KBM-7 (cell line): ENCODE measurements at regions not wholly inside any gene's neighbourhood (a gene's known extent, or its start where the extent isn't known, plus 50 kb on each side); places are given as distances from the start of the nearest gene placed in this dataset.

Experiments
- DNase-seq: peaks from one replicate; pipeline ENCODE4 v3.0.0-alpha.2; 2015
- in situ Hi-C: fragments of 300-500 bp; cut with MboI; formaldehyde crosslinking; loops from 2 replicates; pipeline ENCODE4 v1.14.3; 2020; ENCODE audit warnings: low sequenced_read_pairs, low pct_unique_long_range_greater_than_20kb, mixed read lengths

DNA sequence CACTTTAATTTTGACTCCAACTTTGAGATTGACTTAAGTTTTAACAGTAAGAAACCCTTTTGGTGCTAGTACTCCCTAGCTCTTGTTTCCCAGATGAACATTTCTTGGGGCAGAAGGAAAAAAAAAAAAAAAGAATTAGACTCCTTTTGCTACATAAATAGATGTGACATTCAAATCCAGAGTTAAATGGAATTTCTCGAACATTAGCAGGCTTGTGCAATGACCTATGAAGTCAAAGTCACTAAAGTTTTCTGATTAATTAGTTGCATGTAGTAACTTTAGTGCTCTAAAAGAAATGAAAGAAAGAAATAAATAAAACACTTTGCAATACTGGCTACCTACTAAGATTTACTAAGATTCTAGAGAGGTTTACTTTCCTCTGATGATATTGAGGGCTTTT is 106.8 kb downstream of the TMEM174 start:
- DNase-seq: no peak
- in situ Hi-C loops: no loop called here

GRCh38 chr5:73278693-73279092 is 105.7 kb downstream of the TMEM174 start:
- no peak for DNase-seq
- in situ Hi-C loops: no loop called here

GRCh38 chr5:73274881-73275663 is 102.1 kb downstream of the TMEM174 start:
- no peak for DNase-seq
- in situ Hi-C loops: no loop called here

DNA sequence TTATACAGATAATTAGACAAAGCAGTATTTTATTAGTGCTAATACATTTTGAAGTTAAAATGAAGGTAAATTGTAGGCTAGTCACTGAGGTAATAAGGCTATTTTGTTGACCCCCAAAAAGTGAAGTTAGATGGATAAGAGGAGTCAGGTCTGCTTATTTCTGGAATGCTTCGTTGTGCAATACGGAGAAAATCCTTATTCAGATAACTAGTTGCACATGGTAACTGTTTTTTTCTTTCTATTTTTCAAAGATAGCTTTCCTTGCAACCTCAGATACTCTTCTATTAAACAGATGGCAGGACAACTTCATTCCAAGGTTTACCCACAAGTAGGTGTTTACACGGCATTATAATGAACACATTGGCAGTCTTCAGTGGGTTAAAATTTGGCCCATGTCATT is 101.1 kb downstream of the TMEM174 start:
- DNase-seq: no peak
- in situ Hi-C loops: no loop called here

DNA sequence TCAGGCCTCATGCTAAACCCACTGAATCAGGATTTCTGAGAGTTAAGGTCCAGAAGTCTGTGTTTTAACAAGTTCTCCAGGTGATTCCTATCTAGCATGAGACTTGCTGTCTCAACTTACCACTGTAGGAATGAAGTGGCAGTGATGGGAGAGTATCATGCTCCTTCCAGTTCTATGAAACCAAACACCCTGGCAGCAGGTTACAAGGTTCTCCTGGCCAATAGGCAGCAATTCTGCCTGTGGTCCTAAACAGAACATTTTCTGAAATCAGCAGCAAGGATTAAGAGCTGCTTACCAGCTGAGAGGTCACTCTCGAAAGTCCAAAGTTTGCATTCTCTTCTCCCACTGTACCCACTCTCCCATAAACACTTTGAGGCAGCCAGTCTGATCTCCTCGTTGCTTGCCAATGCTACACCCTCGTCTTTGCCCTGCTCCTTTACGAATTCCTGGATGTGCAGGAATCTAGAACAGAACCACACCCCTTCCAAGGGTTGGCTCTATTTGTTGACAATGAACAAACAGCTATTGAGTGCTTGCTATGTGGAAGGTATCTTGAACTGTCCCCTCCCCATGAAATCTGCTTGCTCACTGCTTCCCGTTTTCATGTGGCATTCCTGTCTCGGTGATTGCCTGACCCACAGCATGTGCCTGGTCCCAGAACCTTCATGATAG is 100.5 kb downstream of the TMEM174 start:
- in situ Hi-C loops: no loop called here
- no peak for DNase-seq

GRCh38 chr5:73272351-73272750 is 99.4 kb downstream of the TMEM174 start:
- in situ Hi-C loops: no loop called here
- DNase-seq: no peak

DNA sequence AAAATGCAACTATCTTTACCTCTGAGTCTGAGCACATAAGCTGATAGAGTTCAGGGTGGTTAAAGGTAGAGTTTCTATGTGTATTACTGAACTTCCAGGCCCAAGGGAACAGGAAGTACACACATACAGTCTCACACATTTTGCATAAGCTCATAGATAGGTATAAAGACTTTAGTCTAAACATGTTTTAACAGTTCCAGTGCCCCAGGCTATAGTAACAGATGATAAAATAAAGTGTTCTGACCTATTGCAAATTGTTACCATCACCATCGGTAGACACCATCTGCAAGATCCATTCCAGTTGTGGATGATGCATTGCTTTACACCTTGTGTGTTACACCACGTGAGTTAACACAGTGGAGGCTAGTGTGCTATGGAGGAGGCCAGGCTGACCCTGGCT is 95.8 kb downstream of the TMEM174 start:
- in situ Hi-C loops: no loop called here
- DNase-seq: no peak

GRCh38 chr5:73267766-73268435 is 94.9 kb downstream of the TMEM174 start:
- no peak for DNase-seq
- in situ Hi-C loops: no loop called here

- no peak for DNase-seq
- in situ Hi-C loops: no loop called here
Observed at GRCh38 chr5:73266925-73267765, 94.2 kb downstream of the TMEM174 start.

DNA sequence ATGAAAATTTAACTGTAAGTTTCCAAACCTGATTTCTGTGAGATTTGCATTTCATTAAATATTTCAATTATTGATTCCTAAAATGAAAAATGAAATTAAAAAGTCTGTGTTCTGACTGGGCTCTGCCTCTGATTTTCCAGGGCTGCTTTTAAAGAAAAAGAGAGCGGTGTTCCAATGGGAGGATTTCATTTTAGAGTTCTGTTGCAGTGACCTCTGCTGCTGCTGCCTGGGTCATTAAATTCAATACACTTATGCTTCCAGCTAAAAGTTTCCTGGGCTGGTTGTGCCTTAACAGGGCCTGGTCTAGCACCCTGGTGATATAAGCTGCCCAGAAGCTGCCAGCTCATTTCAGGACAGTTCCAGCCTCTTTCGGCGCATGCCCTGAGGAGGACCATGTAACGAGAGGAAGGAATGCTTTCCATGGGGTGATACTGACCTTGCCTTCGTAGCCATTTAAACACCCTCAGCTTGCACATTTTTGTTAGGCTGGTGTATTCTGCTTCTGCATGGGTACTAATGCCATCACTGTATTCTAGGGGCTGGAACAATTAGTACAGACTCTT is 93.3 kb downstream of the TMEM174 start:
- in situ Hi-C loops: no loop called here
- no peak for DNase-seq

DNA sequence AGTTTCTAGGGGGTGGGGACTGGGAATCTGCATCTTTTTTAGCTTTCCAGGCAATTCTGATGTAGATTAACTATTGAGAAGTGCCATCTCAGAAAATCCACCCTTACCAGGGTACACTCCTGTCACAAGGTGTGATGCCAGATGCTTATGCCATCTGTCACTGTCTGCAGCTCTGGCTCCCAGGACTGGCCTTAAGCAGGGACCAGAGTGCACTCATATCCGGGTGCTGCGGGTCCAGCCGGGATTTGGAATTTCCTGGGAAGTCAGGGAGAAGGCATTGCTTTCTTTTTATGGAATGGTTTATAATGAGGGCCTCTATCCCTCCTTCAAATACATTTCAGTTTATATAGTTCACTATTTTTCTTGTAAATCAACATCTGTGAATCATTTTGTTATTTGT is 92.6 kb downstream of the TMEM174 start:
- in situ Hi-C loops: no loop called here
- DNase-seq: no peak

DNA sequence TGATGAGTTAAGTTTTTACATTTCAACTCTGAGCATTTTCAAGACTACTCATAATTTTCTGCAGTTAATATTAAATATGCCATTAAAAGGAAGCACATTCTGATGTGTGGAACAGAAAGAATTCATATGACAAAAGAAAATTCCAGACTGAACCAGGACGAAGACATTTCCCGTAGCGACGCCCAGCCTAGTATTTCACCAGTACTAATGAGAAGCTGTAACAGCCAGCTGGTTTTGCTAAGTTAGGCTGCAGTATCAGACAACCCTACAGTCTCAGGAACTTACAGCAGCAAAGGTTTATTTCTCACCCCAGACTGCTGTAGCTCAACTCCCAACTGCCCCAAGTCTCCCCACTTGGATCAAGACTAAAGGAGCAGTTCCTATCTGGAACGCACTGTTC is 91.6 kb downstream of the TMEM174 start:
- in situ Hi-C loops: no loop called here
- no peak for DNase-seq

DNA sequence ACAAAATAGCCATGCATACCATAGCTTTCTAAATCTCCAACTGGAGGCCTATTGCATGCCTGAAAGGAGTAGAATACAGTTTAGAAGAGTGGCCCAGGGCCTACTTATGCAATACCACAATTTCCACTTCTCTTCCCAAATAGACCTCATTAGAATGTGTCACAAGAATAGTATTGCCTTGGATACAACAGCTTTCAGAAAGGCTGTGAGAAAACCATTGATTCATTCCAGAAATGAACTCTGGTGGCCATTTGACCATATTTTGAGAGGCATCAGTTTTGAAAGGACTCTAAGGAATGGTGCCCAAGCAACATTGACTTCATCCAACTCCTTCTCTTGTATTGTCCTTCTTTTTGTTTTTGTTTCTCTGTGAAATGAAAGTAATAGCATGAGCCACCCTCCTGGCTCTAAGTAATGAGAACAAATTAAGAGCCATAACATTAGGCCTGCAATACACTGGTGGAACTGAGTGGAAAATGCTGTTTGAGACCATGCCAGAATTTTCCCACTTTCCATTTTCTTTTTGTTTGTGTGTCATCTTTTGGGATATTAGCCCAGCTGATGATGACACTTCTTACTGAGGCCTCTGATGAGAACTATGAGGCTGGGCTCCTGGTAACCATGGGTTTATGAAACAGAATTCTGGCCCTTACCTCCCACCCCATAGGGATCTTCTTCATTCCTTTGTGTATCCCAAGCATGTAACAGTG is 90.2 kb downstream of the TMEM174 start:
- no peak for DNase-seq
- in situ Hi-C loops: no loop called here

DNA sequence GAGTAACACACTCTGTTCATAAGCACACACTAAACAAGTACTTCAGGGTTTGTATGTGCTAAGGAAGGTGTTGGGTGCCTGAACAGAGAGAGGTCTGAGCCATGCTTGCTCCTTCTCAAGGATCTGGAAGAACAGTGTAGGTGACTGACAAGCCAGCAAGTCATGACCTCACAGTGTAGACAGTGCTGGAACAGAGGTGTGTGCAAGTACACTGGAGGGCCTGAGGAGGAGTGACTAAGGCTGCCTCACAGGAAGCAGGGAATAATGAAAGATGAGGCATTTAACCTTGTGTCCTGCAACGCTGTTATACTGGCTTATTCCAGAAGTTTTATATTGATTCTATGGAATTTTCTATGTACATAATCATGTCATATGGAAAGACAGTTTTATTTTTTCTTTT is 83.9 kb downstream of the TMEM174 start:
- in situ Hi-C loops: no loop called here
- DNase-seq: no peak

- no peak for DNase-seq
- in situ Hi-C loops: no loop called here
Observed at GRCh38 chr5:73256462-73256861, 83.5 kb downstream of the TMEM174 start.

- no peak for DNase-seq
- in situ Hi-C loops: no loop called here
Observed at GRCh38 chr5:73256012-73256411, 83.0 kb downstream of the TMEM174 start.

DNA sequence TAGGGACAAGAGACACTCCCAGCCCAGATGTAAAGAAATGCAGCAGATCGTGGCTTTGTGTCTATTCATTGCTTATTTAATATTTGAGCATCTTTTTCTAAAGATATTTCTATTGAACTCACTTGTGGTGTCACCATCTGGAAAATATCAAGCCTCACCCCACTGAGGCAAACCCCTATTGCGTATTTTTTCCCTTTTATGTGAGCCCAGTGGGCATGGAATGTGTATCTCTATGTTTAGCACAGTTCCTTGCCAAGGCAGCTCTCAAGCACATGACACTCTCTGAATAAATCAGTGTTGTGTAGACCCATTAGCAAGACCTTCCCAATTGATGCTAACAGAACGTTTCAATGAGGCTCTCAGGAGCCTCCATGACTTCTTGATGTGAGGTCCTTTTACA is 81.6 kb downstream of the TMEM174 start:
- in situ Hi-C loops: no loop called here
- DNase-seq: no peak

DNA sequence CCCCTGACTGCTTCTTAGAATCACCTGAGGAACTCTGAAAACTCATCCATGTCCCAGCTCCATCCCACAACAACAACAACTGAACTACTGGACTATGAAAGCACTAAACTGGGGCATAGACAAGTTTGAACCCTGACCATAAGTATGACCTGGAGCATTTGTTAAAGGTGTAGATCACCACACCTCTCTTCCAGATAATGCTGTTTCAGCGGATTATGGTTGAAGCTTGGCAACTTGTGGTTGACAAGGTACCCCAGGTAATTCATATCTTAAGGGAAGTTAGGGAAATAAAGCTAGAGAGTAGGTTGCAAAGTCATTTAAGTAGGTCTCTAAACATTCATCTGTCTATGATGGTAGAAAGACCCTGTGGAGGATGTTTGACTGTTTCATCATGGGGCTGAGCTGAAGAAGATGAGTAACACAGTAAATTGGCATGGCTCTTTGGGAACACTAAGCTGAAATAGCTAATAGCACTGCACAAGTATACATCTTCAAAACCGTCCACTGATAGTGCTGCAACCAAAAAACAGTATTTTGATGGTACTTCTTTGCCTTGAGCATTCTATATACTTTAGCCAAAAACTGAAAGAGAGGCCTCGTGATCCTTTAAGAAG is 80.2 kb downstream of the TMEM174 start:
- in situ Hi-C loops: no loop called here
- DNase-seq: no peak
